ENCODE measurements at regions not wholly inside any gene's neighbourhood (a gene's known extent, or its start where the extent isn't known, plus 50 kb on each side); places are given as distances from the start of the nearest gene placed in this dataset.
A peak's percentile ranks its signal among the peaks of the same experiment; 100 is the strongest.

- DNase-seq (ENCODE audit: low read depth): peak; percentile 93
- H3K4me3 ChIP-seq (ENCODE audit: low read depth, low read length): peak overlapping the region; percentile 42
- TF ChIP-seq CTCF (IDR thresholded peaks at IDR 0.05; ENCODE audit: insufficient read depth, low read depth, low read length): no peak
Measured at GRCh38 chr12:24537083-24537860, 411.6 kb downstream of the BCAT1 start.

DNA sequence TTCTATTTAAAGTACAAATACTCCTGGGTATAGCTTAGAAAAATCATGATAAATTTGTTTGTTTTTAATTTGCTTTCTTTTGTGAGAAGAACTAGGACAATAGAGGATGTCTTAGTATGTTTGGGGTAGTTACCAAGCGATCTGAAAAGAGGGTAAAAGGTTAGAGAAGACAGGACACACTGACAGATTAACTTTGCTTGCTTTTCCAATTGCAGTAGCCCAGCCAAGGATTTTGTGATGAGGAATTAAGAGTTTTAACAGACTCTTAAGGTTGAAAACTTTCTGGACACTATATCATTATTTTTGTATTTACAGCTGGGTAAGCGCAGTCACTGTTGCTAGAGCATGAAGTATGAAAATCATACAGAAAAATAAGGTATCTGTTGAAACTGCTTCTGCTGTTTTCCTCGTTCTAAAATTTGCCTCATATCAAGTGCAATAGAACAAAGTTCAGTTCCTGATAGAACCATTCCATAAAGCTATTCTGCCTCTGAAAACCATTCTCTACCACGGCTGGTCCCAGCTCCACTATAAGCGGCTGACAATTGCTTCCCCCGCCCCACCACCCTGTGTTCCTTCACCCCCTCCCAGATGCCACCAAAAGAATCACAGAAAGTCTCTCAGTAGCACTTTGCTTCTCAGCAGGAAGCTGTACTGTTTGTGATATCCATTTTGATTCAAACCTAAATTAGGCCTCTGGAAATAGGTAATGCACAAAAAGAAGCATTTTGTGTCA, 413.4 kb downstream of the BCAT1 start:
- no peak for DNase-seq (ENCODE audit: low read depth)

GRCh38 chr12:24534622-24535021, 414.3 kb downstream of the BCAT1 start:
- no peak for DNase-seq (ENCODE audit: low read depth)
- TF ChIP-seq CTCF (IDR thresholded peaks at IDR 0.05; ENCODE audit: insufficient read depth, low read depth, low read length): peak; percentile 29
- no peak overlapping the region for H3K4me3 ChIP-seq (ENCODE audit: low read depth, low read length)

More for the DNA sequence above, 413.4 kb downstream of the BCAT1 start:
- peak overlapping the region; percentile 42 for H3K4me3 ChIP-seq (ENCODE audit: low read depth, low read length)
- no peak for TF ChIP-seq CTCF (IDR thresholded peaks at IDR 0.05; ENCODE audit: insufficient read depth, low read depth, low read length)

GRCh38 chr12:24533716-24534352, 415.1 kb downstream of the BCAT1 start:
- no peak for TF ChIP-seq CTCF (IDR thresholded peaks at IDR 0.05; ENCODE audit: insufficient read depth, low read depth, low read length)
- no peak for DNase-seq (ENCODE audit: low read depth)
- H3K4me3 ChIP-seq (ENCODE audit: low read depth, low read length): no peak overlapping the region

GRCh38 chr12:24530689-24531088, 418.2 kb downstream of the BCAT1 start:
- no peak overlapping the region for H3K4me3 ChIP-seq (ENCODE audit: low read depth, low read length)
- DNase-seq (ENCODE audit: low read depth): no peak
- no peak for TF ChIP-seq CTCF (IDR thresholded peaks at IDR 0.05; ENCODE audit: insufficient read depth, low read depth, low read length)

- no peak overlapping the region for H3K4me3 ChIP-seq (ENCODE audit: low read depth, low read length)
- TF ChIP-seq CTCF (IDR thresholded peaks at IDR 0.05; ENCODE audit: insufficient read depth, low read depth, low read length): no peak
- DNase-seq (ENCODE audit: low read depth): no peak
Measured at GRCh38 chr12:24527102-24527501, 421.8 kb downstream of the BCAT1 start.

All from fibroblast of villous mesenchyme (primary cell).